HCT116 (cell line): ENCODE measurements at regions not wholly inside any gene's neighbourhood (a gene's known extent, or its start where the extent isn't known, plus 50 kb on each side); places are given as distances from the start of the nearest gene placed in this dataset.

Experiments used
- CBX3 ChIP-seq: IDR thresholded peaks from 2 replicates; pipeline ENCODE4 v1.6.1; 2012; ENCODE audit warnings: low read depth
- CTCF ChIP-seq, 3 experiments: fragments of 200-600 bp in 1 of 3; sonication (generic) in 1 of 3; IDR thresholded peaks in 2 of 3; conservative IDR thresholded peaks in 1 of 3; 2 replicates each; pipeline ENCODE4 v1.5.1; 2012 to 2017; ENCODE audit warnings: low read depth in 2 of 3, low read length in 2 of 3, antibody characterized with exemption in 1 of 3, borderline replicate concordance in 1 of 3, control low read depth in 1 of 3, mild to moderate bottlenecking in 1 of 3, mixed read lengths in 1 of 3, mixed run types in 1 of 3, moderate library complexity in 1 of 3; ENCODE audit not compliant: insufficient read depth in 1 of 3
- EGR1 ChIP-seq: IDR thresholded peaks from 2 replicates; pipeline ENCODE4 v1.6.1; 2012; ENCODE audit warnings: low read depth
- ELF1 ChIP-seq: IDR thresholded peaks from 2 replicates; pipeline ENCODE4 v1.6.1; 2012; ENCODE audit warnings: low read depth, borderline replicate concordance
- EZH2phosphoT487 ChIP-seq: fragments of 200-600 bp; IDR thresholded peaks from 2 replicates; pipeline ENCODE4 v1.6.1; 2018; ENCODE audit warnings: antibody characterized with exemption, borderline replicate concordance
- POLR2A ChIP-seq: IDR thresholded peaks from 2 replicates; pipeline ENCODE4 v1.7.0; 2011; ENCODE audit warnings: borderline replicate concordance; ENCODE audit not compliant: insufficient read depth, insufficient read length; ENCODE audit errors: extremely low read depth
- POLR2AphosphoS5 ChIP-seq: IDR thresholded peaks from 2 replicates; pipeline ENCODE4 v1.6.1; 2011; ENCODE audit warnings: mild to moderate bottlenecking, low read depth, low read length, moderate library complexity
- RAD21 ChIP-seq: IDR thresholded peaks from 2 replicates; pipeline ENCODE4 v1.6.1; 2012; ENCODE audit warnings: low read depth, mild to moderate bottlenecking
- SIN3A ChIP-seq: IDR thresholded peaks from 2 replicates; pipeline ENCODE4 v1.6.1; 2012; ENCODE audit warnings: low read depth
- SP1 ChIP-seq: IDR thresholded peaks from 2 replicates; pipeline ENCODE4 v1.6.1; 2012; ENCODE audit warnings: low read depth

GRCh38 chr6:167739721-167740475 is 86.8 kb upstream of the AFDN start:
- TF ChIP-seq CTCF (IDR thresholded peaks at IDR 0.05 in 2 of 3, conservative IDR thresholded peaks at IDR 0.05 in 1 of 3; ENCODE audit: borderline replicate concordance in 1 of 3, insufficient read depth in 1 of 3, low read depth in 2 of 3, low read length in 2 of 3) (no peak), CBX3 (no peak), POLR2A (no peak), POLR2AphosphoS5 (no peak), SP1 (no peak), ELF1 (no peak), EGR1 (no peak), SIN3A (no peak), RAD21 (no peak), EZH2phosphoT487 (no peak)
